Transverse colon (tissue), 4 donors: ENCODE measurements at regions not wholly inside any gene's neighbourhood (a gene's known extent, or its start where the extent isn't known, plus 50 kb on each side); places are given as distances from the start of the nearest gene placed in this dataset.

ENCODE experiments used
- DNase-seq: peaks from one replicate; pipeline ENCODE4 v3.0.0-alpha.2; 2019
- H3K27ac ChIP-seq, 4 donors: fragments of 200-600 bp; sonication (generic); 2 replicates each; pipeline ENCODE4 v1.5.1; 2016 to 2018; ENCODE audit warnings: inconsistent platforms in 4 of 4
- H3K27me3 ChIP-seq: fragments of 200-600 bp; sonication (generic); 2 replicates; pipeline ENCODE4 v1.5.1; 2017; ENCODE audit warnings: inconsistent platforms
- H3K36me3 ChIP-seq, 4 donors: fragments of 200-600 bp; sonication (generic); 2 replicates each; pipeline ENCODE4 v1.5.1; 2017 to 2019; ENCODE audit warnings: inconsistent platforms in 4 of 4
- H3K4me1 ChIP-seq, 4 donors: fragments of 200-600 bp; sonication (generic); 2 replicates each; pipeline ENCODE4 v1.5.1; 2017 to 2020; ENCODE audit warnings: inconsistent platforms in 4 of 4
- H3K4me3 ChIP-seq, 4 donors: fragments of 200-600 bp; sonication (generic); 1 replicate in 1 of 4; 2 replicates in 3 of 4; pipeline versions ENCODE4 v1.5.1 to v1.6.1; 2017 to 2019; ENCODE audit warnings: inconsistent platforms in 4 of 4
- H3K9me3 ChIP-seq, 2 donors: fragments of 200-600 bp; sonication (generic); 2 replicates each; pipeline ENCODE4 v1.5.1; 2017 to 2019; ENCODE audit warnings: inconsistent platforms in 2 of 2
- EP300 ChIP-seq: sonication (generic); formaldehyde crosslinking; IDR thresholded peaks from one replicate; pipeline ENCODE4 v1.6.1; 2017; ENCODE audit warnings: antibody characterized with exemption, low read depth
- POLR2A ChIP-seq: fragments of 450-650 bp; IDR thresholded peaks from one replicate; pipeline ENCODE4 v1.6.1; 2016; ENCODE audit warnings: antibody characterized with exemption, mild to moderate bottlenecking, moderate library complexity
- POLR2AphosphoS5 ChIP-seq, 3 donors: sonication (generic); formaldehyde crosslinking; IDR thresholded peaks; one replicate each; pipeline ENCODE4 v1.6.1; 2016; ENCODE audit warnings: antibody characterized with exemption in 3 of 3
- WGBS, 2 donors: methylation state at CpG; one replicate each; pipeline ENCODE4 v1.1.5; 2018; ENCODE audit warnings: low coverage in 1 of 2; 5-methylcytosine and 5-hydroxymethylcytosine counted together
- in situ Hi-C, 4 donors: fragments of 200-750 bp; cut with MboI; loops; one replicate each; pipeline versions ENCODE4 v1.15.0 to v1.15.1; 2017; ENCODE audit warnings: low sequenced_read_pairs in 3 of 4, low pct_ligation_motif_present in 1 of 4, low pct_unique_long_range_greater_than_20kb in 1 of 4
- intact Hi-C: fragments of 100-400 bp; cut with DNase I; formaldehyde crosslinking; loops from one replicate; pipeline ENCODE4 v1.15.1; 2023; ENCODE audit warnings: low total_unique reads
- TF ChIP-seq, protein P1 (sequence below), 5 experiments: fragments of 200-600 bp in 3 of 5; fragments of 450-650 bp in 2 of 5; sonication (generic) in 3 of 5; IDR thresholded peaks; 1 replicate in 2 of 5; 2 replicates in 3 of 5; pipeline ENCODE4 v1.5.1; 2016 to 2017; ENCODE audit warnings: antibody characterized with exemption in 5 of 5, inconsistent platforms in 3 of 5, mild to moderate bottlenecking in 2 of 5, moderate library complexity in 1 of 5

DNA sequence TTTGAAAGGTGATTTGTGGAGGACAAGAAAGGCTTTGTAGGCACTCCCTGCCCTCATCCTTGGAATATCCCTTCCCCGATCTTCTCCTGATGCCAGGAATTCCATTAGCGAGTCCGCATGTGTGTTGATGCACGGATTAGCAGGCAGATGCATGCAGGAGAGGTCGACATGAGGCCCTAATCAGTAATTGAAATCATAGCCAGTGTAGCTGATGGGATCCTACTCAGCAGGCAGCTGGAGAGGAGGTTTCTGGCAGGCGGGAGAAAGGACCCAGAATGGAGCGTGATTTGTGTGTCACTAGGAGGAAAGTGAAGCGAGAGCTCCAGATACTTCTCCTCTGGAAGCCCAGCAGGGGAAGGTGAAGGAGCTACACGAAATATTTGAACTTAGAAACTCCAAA, 196.3 kb upstream of the CDH11 start:
- Histone ChIP-seq H3K27ac (no peak overlapping the region), H3K27me3 (no peaks in the 10 kb centered on the region), H3K4me1 (no peaks in the 10 kb centered on the region), H3K4me3 (no peak overlapping the region), H3K36me3 (no peaks in the 10 kb centered on the region), H3K9me3 (no peaks in the 10 kb centered on the region)
- no peak for TF ChIP-seq POLR2AphosphoS5 (IDR thresholded peaks at IDR 0.05)
- no peak for TF ChIP-seq POLR2A
- TF ChIP-seq, protein P1, sequence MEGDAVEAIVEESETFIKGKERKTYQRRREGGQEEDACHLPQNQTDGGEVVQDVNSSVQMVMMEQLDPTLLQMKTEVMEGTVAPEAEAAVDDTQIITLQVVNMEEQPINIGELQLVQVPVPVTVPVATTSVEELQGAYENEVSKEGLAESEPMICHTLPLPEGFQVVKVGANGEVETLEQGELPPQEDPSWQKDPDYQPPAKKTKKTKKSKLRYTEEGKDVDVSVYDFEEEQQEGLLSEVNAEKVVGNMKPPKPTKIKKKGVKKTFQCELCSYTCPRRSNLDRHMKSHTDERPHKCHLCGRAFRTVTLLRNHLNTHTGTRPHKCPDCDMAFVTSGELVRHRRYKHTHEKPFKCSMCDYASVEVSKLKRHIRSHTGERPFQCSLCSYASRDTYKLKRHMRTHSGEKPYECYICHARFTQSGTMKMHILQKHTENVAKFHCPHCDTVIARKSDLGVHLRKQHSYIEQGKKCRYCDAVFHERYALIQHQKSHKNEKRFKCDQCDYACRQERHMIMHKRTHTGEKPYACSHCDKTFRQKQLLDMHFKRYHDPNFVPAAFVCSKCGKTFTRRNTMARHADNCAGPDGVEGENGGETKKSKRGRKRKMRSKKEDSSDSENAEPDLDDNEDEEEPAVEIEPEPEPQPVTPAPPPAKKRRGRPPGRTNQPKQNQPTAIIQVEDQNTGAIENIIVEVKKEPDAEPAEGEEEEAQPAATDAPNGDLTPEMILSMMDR (IDR thresholded peaks at IDR 0.05) = no peak
- TF ChIP-seq EP300 = no peak
- intact Hi-C loops = no loop called here
- in situ Hi-C loops = no loop called here
- DNase-seq = no peak
- WGBS, 2 donors = 57 to 70% methylated on average over 3 to 9 of the region's 9 CpGs

DNA sequence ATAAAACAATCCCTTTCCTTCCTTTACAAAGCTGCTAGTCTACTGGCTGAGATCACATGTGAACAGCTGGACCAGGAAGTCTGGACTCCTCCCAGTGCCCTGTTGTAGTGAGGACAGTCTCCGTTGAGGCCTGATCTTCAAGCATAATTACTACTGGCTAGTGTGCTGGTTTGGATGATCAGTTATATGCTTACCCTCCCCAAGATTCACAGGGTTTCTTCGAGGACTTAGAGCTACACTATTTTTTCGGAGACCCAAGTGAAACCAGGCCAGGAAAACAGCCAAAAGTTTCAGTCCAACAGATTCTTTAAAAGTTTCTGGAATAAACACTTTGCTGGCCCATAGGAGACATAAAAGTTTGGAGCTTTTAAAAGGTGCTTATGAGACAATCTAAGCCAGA, 194.9 kb upstream of the CDH11 start:
- H3K27ac ChIP-seq = no peak overlapping the region
- TF ChIP-seq POLR2A = no peak
- TF ChIP-seq, protein P1 (IDR thresholded peaks at IDR 0.05) = no peak
- no peak for TF ChIP-seq EP300
- no peak for TF ChIP-seq POLR2AphosphoS5 (IDR thresholded peaks at IDR 0.05)
- no peaks in the 10 kb centered on the region for H3K36me3 ChIP-seq
- H3K9me3 ChIP-seq = no peaks in the 10 kb centered on the region
- 59% methylated on average over 3 of the region's 3 CpGs; no CpG with 5 or more reads in 1 of the 2 donors for WGBS, 2 donors
- H3K4me1 ChIP-seq = no peaks in the 10 kb centered on the region
- DNase-seq = no peak
- in situ Hi-C loops (no loop called here), intact Hi-C loops (no loop called here)
- no peaks in the 10 kb centered on the region for H3K27me3 ChIP-seq
- H3K4me3 ChIP-seq = no peak overlapping the region

DNA sequence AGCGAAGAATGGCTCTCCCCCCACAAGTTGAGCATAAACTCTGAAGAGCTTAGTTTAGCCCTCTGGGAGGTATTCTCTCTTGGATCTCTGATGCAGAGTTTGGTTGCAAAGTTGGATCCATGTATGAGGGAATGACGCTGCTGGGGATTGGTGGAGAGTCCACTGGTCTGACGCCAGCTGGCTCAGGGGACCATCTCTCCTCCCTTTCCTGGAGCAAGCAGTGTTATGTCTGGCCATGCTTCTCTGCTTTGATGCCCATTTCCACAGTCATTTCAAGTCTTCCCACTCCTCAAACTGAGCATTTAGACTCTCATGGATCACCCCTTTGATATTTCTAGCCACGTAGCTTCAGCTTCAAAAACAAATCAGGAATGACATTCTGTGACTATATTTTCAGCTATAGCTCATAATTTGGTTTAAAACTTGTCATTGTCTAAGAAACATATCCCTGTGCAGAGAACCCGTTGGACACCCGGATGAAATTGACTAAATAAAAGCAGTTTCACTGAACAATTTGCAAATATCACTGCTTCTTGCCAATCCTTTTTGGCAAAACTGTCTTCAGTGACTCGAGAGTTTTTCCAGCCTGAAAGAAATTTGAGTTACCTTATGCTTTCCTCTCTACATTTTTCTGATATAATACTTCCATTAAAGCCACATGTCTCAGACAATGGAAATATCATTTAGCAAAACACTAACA, 193.4 kb upstream of the CDH11 start:
- intact Hi-C loops = no loop called here
- H3K4me3 ChIP-seq = no peak overlapping the region

DNA sequence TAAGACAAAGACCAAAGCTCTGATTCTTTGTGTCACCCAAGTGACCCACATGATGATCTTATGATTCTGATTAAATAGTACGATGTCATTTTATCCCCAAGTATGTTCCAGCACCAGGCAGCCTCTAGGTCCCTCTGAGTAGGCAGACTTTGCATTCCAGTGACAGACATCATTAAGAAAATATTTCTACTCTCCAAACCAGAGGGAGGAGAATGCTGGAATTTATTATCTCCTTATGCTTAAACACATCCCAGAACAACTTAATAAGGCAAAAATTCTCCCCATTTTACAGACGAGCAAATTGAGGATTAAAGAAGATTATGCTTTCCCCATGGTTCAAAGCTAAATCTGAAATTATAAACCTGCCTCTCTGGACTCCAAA, 192.8 kb upstream of the CDH11 start:
- H3K4me3 ChIP-seq = no peak overlapping the region
- H3K27me3 ChIP-seq = no peaks in the 10 kb centered on the region
- in situ Hi-C loops = no loop called here
- DNase-seq = no peak
- H3K9me3 ChIP-seq = no peaks in the 10 kb centered on the region
- H3K36me3 ChIP-seq = no peaks in the 10 kb centered on the region
- no peaks in the 10 kb centered on the region for H3K4me1 ChIP-seq
- H3K27ac ChIP-seq = no peak overlapping the region
- TF ChIP-seq EP300 = no peak
- no peak for TF ChIP-seq POLR2AphosphoS5 (IDR thresholded peaks at IDR 0.05)
- TF ChIP-seq, protein P1 (IDR thresholded peaks at IDR 0.05) = no peak
- TF ChIP-seq POLR2A = no peak
- intact Hi-C loops = no loop called here
- WGBS, 2 donors = 57 to 66% methylated on average over 1 to 2 of the region's 2 CpGs

More for the DNA sequence above, 193.4 kb upstream of the CDH11 start:
- no peaks in the 10 kb centered on the region for H3K27me3 ChIP-seq
- no peaks in the 10 kb centered on the region for H3K36me3 ChIP-seq
- H3K9me3 ChIP-seq = no peaks in the 10 kb centered on the region
- WGBS, 2 donors = 50 to 74% methylated on average over 4 to 7 of the region's 7 CpGs
- H3K4me1 ChIP-seq = no peaks in the 10 kb centered on the region
- no peak for DNase-seq
- no peak overlapping the region for H3K27ac ChIP-seq
- TF ChIP-seq POLR2AphosphoS5 (IDR thresholded peaks at IDR 0.05) (no peak), POLR2A (no peak), EP300 (no peak)
- TF ChIP-seq, protein P1 (IDR thresholded peaks at IDR 0.05) = no peak
- in situ Hi-C loops = no loop called here
